PC-9 (cell line): ENCODE measurements at regions not wholly inside any gene's neighbourhood (a gene's known extent, or its start where the extent isn't known, plus 50 kb on each side); places are given as distances from the start of the nearest gene placed in this dataset.
A peak's percentile ranks its signal among the peaks of the same experiment; 100 is the strongest.

Source experiments
- BruUV-seq: library from RNA; stranded (reverse); fragments of 400-500 nt; replicated peaks from 2 replicates; lab custom pipeline; 2021; lab: Mats Ljungman, UMichigan
- CTCF ChIA-PET: fragments of 300-600 bp; sonication (Branson Sonifier 250); formaldehyde crosslinking; loops from one replicate; lab custom pipeline; 2022; ENCODE audit warnings: antibody characterized with exemption; lab: Charles Lee
- POLR2A ChIA-PET: fragments of 300-600 bp; sonication (Branson Sonifier 250); formaldehyde crosslinking; loops from one replicate; lab custom pipeline; 2022; ENCODE audit warnings: antibody characterized with exemption; ENCODE audit not compliant: unreplicated experiment; lab: Charles Lee
- DNase-seq, 2 experiments: peaks; one replicate each; pipeline versions ENCODE4 v3.0.0 to v3.0.0-alpha.2; 2015 to 2022; ENCODE audit warnings: mixed read lengths in 1 of 2
- H2AFZ ChIP-seq: fragments of 200-600 bp; sonication (generic); 2 replicates; pipeline ENCODE4 v1.8.1; 2017; ENCODE audit warnings: antibody characterized with exemption
- H3F3A ChIP-seq: fragments of 200-600 bp; sonication (generic); 2 replicates; pipeline ENCODE4 v1.8.1; 2017; ENCODE audit warnings: antibody characterized with exemption, mild to moderate bottlenecking, low read depth; ENCODE audit not compliant: insufficient read depth
- H3K27ac ChIP-seq: fragments of 200-600 bp; sonication (generic); 2 replicates; pipeline ENCODE4 v1.6.1; 2016; ENCODE audit warnings: mixed run types
- H3K27me3 ChIP-seq: fragments of 200-600 bp; sonication (generic); 2 replicates; pipeline ENCODE4 v1.6.1; 2016; ENCODE audit warnings: low read depth, mixed run types; ENCODE audit not compliant: insufficient read depth
- H3K36me3 ChIP-seq: fragments of 200-600 bp; sonication (generic); 2 replicates; pipeline ENCODE4 v1.6.1; 2016; ENCODE audit warnings: low read depth, mixed run types
- H3K4me1 ChIP-seq: fragments of 200-600 bp; sonication (generic); replicated peaks from 2 replicates; pipeline ENCODE4 v1.6.1; 2016; ENCODE audit warnings: mixed run types; ENCODE audit not compliant: insufficient read depth
- H3K4me2 ChIP-seq: fragments of 200-600 bp; sonication (generic); 2 replicates; pipeline ENCODE4 v1.6.1; 2017; ENCODE audit warnings: mixed run types
- H3K4me3 ChIP-seq: fragments of 200-600 bp; sonication (generic); 2 replicates; pipeline ENCODE4 v1.6.1; 2016; ENCODE audit warnings: mixed run types
- H3K79me2 ChIP-seq: fragments of 200-600 bp; sonication (generic); 2 replicates; pipeline ENCODE4 v1.6.1; 2017; ENCODE audit warnings: low read depth, mixed run types
- H3K9me2 ChIP-seq: fragments of 200-600 bp; sonication (generic); 2 replicates; pipeline ENCODE4 v1.8.1; 2017; ENCODE audit warnings: mild to moderate bottlenecking; ENCODE audit not compliant: insufficient read depth
- H3K9me3 ChIP-seq: fragments of 200-600 bp; sonication (generic); 2 replicates; pipeline ENCODE4 v1.8.1; 2016; ENCODE audit warnings: low read depth; ENCODE audit not compliant: insufficient read depth
- H4K20me1 ChIP-seq: fragments of 200-600 bp; sonication (generic); 2 replicates; pipeline ENCODE4 v1.8.1; 2017; ENCODE audit not compliant: insufficient read depth
- CTCF ChIP-seq: fragments of 200-600 bp; sonication (generic); conservative IDR thresholded peaks from 2 replicates; pipeline ENCODE4 v1.6.1; 2017; ENCODE audit warnings: mixed run types, antibody characterized with exemption, mild to moderate bottlenecking, moderate library complexity
- EZH2 ChIP-seq: fragments of 200-600 bp; sonication (generic); IDR thresholded peaks from 2 replicates; pipeline ENCODE4 v1.8.0; 2017; ENCODE audit warnings: antibody characterized with exemption, low read depth
- intact Hi-C: fragments of 100-400 bp; cut with micrococcal nuclease; formaldehyde crosslinking; loops from one replicate; pipeline ENCODE4 v1.10.0; 2022; ENCODE audit not compliant: unreplicated experiment

GRCh38 chr11:69883292-69884255 is 64.4 kb upstream of the FGF3 start:
- no peaks in the 10 kb centered on the region for H4K20me1 ChIP-seq
- H2AFZ ChIP-seq, result no peak overlapping the region
- ChIA-PET POLR2A (interaction anchor here (0.7 kb wide), 1 partner anchor 10 kb away, joined by 34 read pairs; no protein-coding TSS in a partner anchor), CTCF (no interaction called here)
- H3K27ac ChIP-seq, result no peak overlapping the region
- H3K27me3 ChIP-seq, result no peaks in the 10 kb centered on the region
- H3K36me3 ChIP-seq, result no peaks in the 10 kb centered on the region
- H3K4me3 ChIP-seq, result no peak overlapping the region
- intact Hi-C loops, result no loop called here
- H3K4me1 ChIP-seq, result peaks cover 6% of the 10 kb centered on the region
- H3K4me2 ChIP-seq, result no peak overlapping the region
- TF ChIP-seq EZH2 (no peak), CTCF (no peak)
- H3K9me3 ChIP-seq, result no peaks in the 10 kb centered on the region
- no TSS peak for BruUV-seq
- H3F3A ChIP-seq, result peaks cover 12% of the 10 kb centered on the region; the same call in 1 of the 2 replicates
- DNase-seq, result peak in 1 of 2 experiments; percentile 22
- H3K79me2 ChIP-seq, result no peaks in the 10 kb centered on the region
- H3K9me2 ChIP-seq, result no peaks in the 10 kb centered on the region

- Histone ChIP-seq H3K9me3 (no peaks in the 10 kb centered on the region), H3K27me3 (no peaks in the 10 kb centered on the region), H3K9me2 (no peaks in the 10 kb centered on the region), H3K4me3 (no peak overlapping the region), H3K36me3 (no peaks in the 10 kb centered on the region), H3K27ac (no peak overlapping the region), H3K4me1 (peaks cover 10% of the 10 kb centered on the region), H3F3A (peaks cover 16% of the 10 kb centered on the region; the same call in 1 of the 2 replicates), H3K4me2 (no peak overlapping the region), H3K79me2 (no peaks in the 10 kb centered on the region), H4K20me1 (no peaks in the 10 kb centered on the region), H2AFZ (no peak overlapping the region)
- ChIA-PET POLR2A (no interaction called here), CTCF (no interaction called here)
- no peak for DNase-seq
- BruUV-seq, result no TSS peak
- intact Hi-C loops, result no loop called here
- no peak for TF ChIP-seq CTCF
- no peak for TF ChIP-seq EZH2
Observed at GRCh38 chr11:69884286-69884685, 65.1 kb upstream of the FGF3 start.

- no peak for DNase-seq
- Histone ChIP-seq H4K20me1 (no peaks in the 10 kb centered on the region), H2AFZ (no peak overlapping the region), H3K79me2 (no peaks in the 10 kb centered on the region), H3K4me3 (no peak overlapping the region), H3K4me1 (peaks cover 10% of the 10 kb centered on the region), H3K36me3 (no peaks in the 10 kb centered on the region), H3K9me2 (no peaks in the 10 kb centered on the region), H3K27ac (no peak overlapping the region), H3K4me2 (no peak overlapping the region), H3K9me3 (no peaks in the 10 kb centered on the region), H3K27me3 (no peaks in the 10 kb centered on the region), H3F3A (peaks cover 17% of the 10 kb centered on the region; the same call in 1 of the 2 replicates)
- TF ChIP-seq CTCF, result no peak
- intact Hi-C loops, result no loop called here
- CTCF ChIA-PET, result no interaction called here
- BruUV-seq, result no TSS peak
- POLR2A ChIA-PET, result no interaction called here
Observed at GRCh38 chr11:69884751-69885150, 65.5 kb upstream of the FGF3 start.
